SK-N-SH (cell line): ENCODE measurements at regions not wholly inside any gene's neighbourhood (a gene's known extent, or its start where the extent isn't known, plus 50 kb on each side); places are given as distances from the start of the nearest gene placed in this dataset.
"Not testable (repeated sequence)": the region's sequence is repeated elsewhere in the genome, so short reads cannot be mapped to it uniquely, and the experiment has no call there.

ENCODE experiments used
- CTCF ChIA-PET: fragments of 300-600, 350-600 bp; formaldehyde crosslinking; extraction: SDS; loops from one replicate; lab custom pipeline; 2021; lab: Yijun Ruan, JAX
- POLR2A ChIA-PET: fragments of 350-600 bp; sonication (Branson Sonifier 250); formaldehyde crosslinking; extraction: SDS; loops from one replicate; lab custom pipeline; 2020; ENCODE audit warnings: antibody characterized with exemption, inconsistent platforms; lab: Yijun Ruan, JAX
- DNase-seq: peaks from one replicate; pipeline ENCODE4 v3.0.0; 2012
- H2AFZ ChIP-seq: fragments of 200-600 bp; sonication (generic); 2 replicates; pipeline ENCODE4 v1.8.1; 2016; ENCODE audit warnings: antibody characterized with exemption, mild to moderate bottlenecking, low read depth
- H3F3A ChIP-seq: fragments of 200-600 bp; sonication (generic); replicated peaks from 2 replicates; pipeline ENCODE3; 2016; ENCODE audit warnings: antibody characterized with exemption, mild to moderate bottlenecking; ENCODE audit not compliant: insufficient read depth
- H3K27ac ChIP-seq, 2 experiments: fragments of 200-500 bp in 1 of 2; fragments of 200-600 bp in 1 of 2; sonication (Bioruptor generic) in 1 of 2; sonication (generic), shearing (Covaris generic) in 1 of 2; 2 replicates each; pipeline versions ENCODE4 v1.5.1 to v1.6.1; 2014 to 2016; ENCODE audit warnings: low read depth in 2 of 2, inconsistent platforms in 1 of 2, low read length in 1 of 2, mild to moderate bottlenecking in 1 of 2, mixed read lengths in 1 of 2
- H3K27me3 ChIP-seq: fragments of 200-600 bp; sonication (generic), shearing (Covaris generic); 2 replicates; pipeline ENCODE4 v1.6.1; 2016; ENCODE audit warnings: mixed run types; ENCODE audit not compliant: insufficient read depth
- H3K36me3 ChIP-seq, 2 experiments: fragments of 200-500 bp in 1 of 2; fragments of 200-600 bp in 1 of 2; sonication (Bioruptor generic) in 1 of 2; sonication (generic) in 1 of 2; replicated peaks in 1 of 2; 2 replicates each; pipeline versions ENCODE3 to v1.5.1; 2014 to 2016; ENCODE audit warnings: low read length in 1 of 2, mild to moderate bottlenecking in 1 of 2; ENCODE audit not compliant: insufficient read depth in 2 of 2, control insufficient read depth in 1 of 2
- H3K4me1 ChIP-seq, 2 experiments: fragments of 200-500 bp in 1 of 2; fragments of 200-600 bp in 1 of 2; sonication (Bioruptor generic) in 1 of 2; sonication (generic), shearing (Covaris generic) in 1 of 2; 2 replicates each; pipeline versions ENCODE4 v1.5.1 to v1.6.1; 2014 to 2016; ENCODE audit warnings: low read depth in 1 of 2, low read length in 1 of 2, mixed run types in 1 of 2; ENCODE audit not compliant: insufficient read depth in 2 of 2, control insufficient read depth in 1 of 2
- H3K4me2 ChIP-seq: fragments of 200-600 bp; sonication (generic), shearing (Covaris generic); 2 replicates; pipeline ENCODE4 v1.6.1; 2017; ENCODE audit warnings: mixed run types
- H3K4me3 ChIP-seq, 2 experiments: fragments of 200-500 bp in 1 of 2; fragments of 200-600 bp in 1 of 2; sonication (Bioruptor generic) in 1 of 2; sonication (generic), shearing (Covaris generic) in 1 of 2; 2 replicates each; pipeline versions ENCODE4 v1.5.1 to v1.8.1; 2014 to 2016; ENCODE audit warnings: low read depth in 2 of 2, inconsistent platforms in 1 of 2, low read length in 1 of 2, mild to moderate bottlenecking in 1 of 2, mixed read lengths in 1 of 2, moderate library complexity in 1 of 2
- H3K79me2 ChIP-seq: fragments of 200-600 bp; sonication (generic); 2 replicates; pipeline ENCODE4 v1.8.1; 2017; ENCODE audit warnings: mild to moderate bottlenecking; ENCODE audit not compliant: insufficient read depth
- H3K9ac ChIP-seq: fragments of 200-600 bp; sonication (generic); 2 replicates; pipeline ENCODE4 v1.6.1; 2017; ENCODE audit warnings: mixed run types
- H3K9me2 ChIP-seq: fragments of 200-600 bp; sonication (generic); 2 replicates; pipeline ENCODE4 v1.6.1; 2017; ENCODE audit warnings: mixed run types
- H3K9me3 ChIP-seq: fragments of 200-600 bp; sonication (generic); 2 replicates; pipeline ENCODE4 v1.6.1; 2017; ENCODE audit warnings: mixed run types, mild to moderate bottlenecking, moderate library complexity
- H4K20me1 ChIP-seq: fragments of 200-600 bp; sonication (generic); 2 replicates; pipeline ENCODE4 v1.6.1; 2017; ENCODE audit warnings: mild to moderate bottlenecking, mixed run types; ENCODE audit not compliant: insufficient read depth
- CHD2 ChIP-seq: fragments of 150-350 bp; IDR thresholded peaks from 2 replicates; pipeline ENCODE4 v1.6.1; 2018; ENCODE audit warnings: low read length; ENCODE audit not compliant: partially characterized antibody
- GABPA ChIP-seq: IDR thresholded peaks from 2 replicates; pipeline ENCODE4 v1.4.0; 2012; ENCODE audit warnings: low read depth, mild to moderate bottlenecking
- IRF3 ChIP-seq: fragments of 150-350 bp; IDR thresholded peaks from 2 replicates; pipeline ENCODE4 v1.6.1; 2016; ENCODE audit warnings: mild to moderate bottlenecking, low read depth, low read length
- JUND ChIP-seq: IDR thresholded peaks from 2 replicates; pipeline ENCODE4 v1.4.0; 2012
- MEF2A ChIP-seq: IDR thresholded peaks from 2 replicates; pipeline ENCODE4 v1.4.0; 2012; ENCODE audit warnings: low read depth, borderline replicate concordance
- RCOR1 ChIP-seq: fragments of 150-350 bp; IDR thresholded peaks from 2 replicates; pipeline ENCODE4 v1.6.1; 2017; ENCODE audit warnings: antibody characterized with exemption, low read length
- TCF12 ChIP-seq: IDR thresholded peaks from 2 replicates; pipeline ENCODE4 v1.4.0; 2012
- YY1 ChIP-seq: IDR thresholded peaks from 2 replicates; pipeline ENCODE4 v1.4.0; 2012; ENCODE audit warnings: low read depth, mild to moderate bottlenecking
- WGBS: methylation state at CpG from one replicate; pipeline ENCODE4 v1.1.6; 2017; ENCODE audit warnings: low lambda C conversion rate; 5-methylcytosine and 5-hydroxymethylcytosine counted together
- TF ChIP-seq, protein P1 (sequence below): IDR thresholded peaks from 2 replicates; pipeline ENCODE4 v1.4.0; 2012; ENCODE audit warnings: low read depth, borderline replicate concordance
- TF ChIP-seq, protein P2 (sequence below): IDR thresholded peaks from 2 replicates; pipeline ENCODE4 v1.4.0; 2012; ENCODE audit warnings: low read depth

- Histone ChIP-seq H3K4me2 (peak overlapping the region; percentile 42), H2AFZ (peak overlapping the region; percentile 42; the same call in 1 of the 2 replicates), H3K79me2 (no peaks in the 10 kb centered on the region), H3F3A (no peaks in the 10 kb centered on the region), H3K27me3 (no peaks in the 10 kb centered on the region; the same call in 1 of the 2 replicates), H3K4me1 (no peaks in the 10 kb centered on the region), H3K27ac (no peak overlapping the region), H3K9me3 (no peaks in the 10 kb centered on the region), H3K9me2 (no peaks in the 10 kb centered on the region), H3K9ac (no peak overlapping the region; the same call in 1 of the 2 replicates), H4K20me1 (no peaks in the 10 kb centered on the region), H3K4me3 (peak overlapping the region in 1 of 2 experiments; percentile 11; a peak in 2 of 4 replicates), H3K36me3 (no peaks in the 10 kb centered on the region)
- 89% methylated on average over 3 of the region's 3 CpGs for WGBS
- no peak for TF ChIP-seq CHD2
- no peak for TF ChIP-seq IRF3
- no peak for TF ChIP-seq TCF12
- no peak for TF ChIP-seq MEF2A
- TF ChIP-seq, protein P1, sequence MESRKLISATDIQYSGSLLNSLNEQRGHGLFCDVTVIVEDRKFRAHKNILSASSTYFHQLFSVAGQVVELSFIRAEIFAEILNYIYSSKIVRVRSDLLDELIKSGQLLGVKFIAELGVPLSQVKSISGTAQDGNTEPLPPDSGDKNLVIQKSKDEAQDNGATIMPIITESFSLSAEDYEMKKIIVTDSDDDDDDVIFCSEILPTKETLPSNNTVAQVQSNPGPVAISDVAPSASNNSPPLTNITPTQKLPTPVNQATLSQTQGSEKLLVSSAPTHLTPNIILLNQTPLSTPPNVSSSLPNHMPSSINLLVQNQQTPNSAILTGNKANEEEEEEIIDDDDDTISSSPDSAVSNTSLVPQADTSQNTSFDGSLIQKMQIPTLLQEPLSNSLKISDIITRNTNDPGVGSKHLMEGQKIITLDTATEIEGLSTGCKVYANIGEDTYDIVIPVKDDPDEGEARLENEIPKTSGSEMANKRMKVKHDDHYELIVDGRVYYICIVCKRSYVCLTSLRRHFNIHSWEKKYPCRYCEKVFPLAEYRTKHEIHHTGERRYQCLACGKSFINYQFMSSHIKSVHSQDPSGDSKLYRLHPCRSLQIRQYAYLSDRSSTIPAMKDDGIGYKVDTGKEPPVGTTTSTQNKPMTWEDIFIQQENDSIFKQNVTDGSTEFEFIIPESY, result no peak
- TF ChIP-seq, protein P2, sequence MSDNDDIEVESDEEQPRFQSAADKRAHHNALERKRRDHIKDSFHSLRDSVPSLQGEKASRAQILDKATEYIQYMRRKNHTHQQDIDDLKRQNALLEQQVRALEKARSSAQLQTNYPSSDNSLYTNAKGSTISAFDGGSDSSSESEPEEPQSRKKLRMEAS, result no peak
- TF ChIP-seq YY1, result no peak
- no peak for TF ChIP-seq RCOR1
- TF ChIP-seq GABPA, result no peak
- TF ChIP-seq JUND, result no peak
- ChIA-PET POLR2A (no interaction called here), CTCF (interaction anchor here (1.0 to 2.1 kb wide), 4 partner anchors 10 to 36 kb away, joined by 3 to 6 read pairs (median 4); no protein-coding TSS in a partner anchor)
- DNase-seq, result no peak
These were observed 60.6 kb upstream of the KLF14 start for GRCh38 chr7:130794619-130794922.

GRCh38 chr7:130796425-130796824 is 62.4 kb upstream of the KLF14 start:
- H3K4me2 ChIP-seq, H3K27ac ChIP-seq, H3K4me3 ChIP-seq, H2AFZ ChIP-seq, H3K27me3 ChIP-seq, H3K9me2 ChIP-seq, H3K79me2 ChIP-seq, H3K36me3 ChIP-seq, DNase-seq, CTCF ChIA-PET, H3K9ac ChIP-seq, POLR2A ChIA-PET, H3K9me3 ChIP-seq, H4K20me1 ChIP-seq, H3F3A ChIP-seq, H3K4me1 ChIP-seq: not testable (repeated sequence)
- 65% methylated on average over 2 of the region's 2 CpGs for WGBS
